ENCODE measurements at regions not wholly inside any gene's neighbourhood (a gene's known extent, or its start where the extent isn't known, plus 50 kb on each side); places are given as distances from the start of the nearest gene placed in this dataset.
A peak's percentile ranks its signal among the peaks of the same experiment; 100 is the strongest.

DNA sequence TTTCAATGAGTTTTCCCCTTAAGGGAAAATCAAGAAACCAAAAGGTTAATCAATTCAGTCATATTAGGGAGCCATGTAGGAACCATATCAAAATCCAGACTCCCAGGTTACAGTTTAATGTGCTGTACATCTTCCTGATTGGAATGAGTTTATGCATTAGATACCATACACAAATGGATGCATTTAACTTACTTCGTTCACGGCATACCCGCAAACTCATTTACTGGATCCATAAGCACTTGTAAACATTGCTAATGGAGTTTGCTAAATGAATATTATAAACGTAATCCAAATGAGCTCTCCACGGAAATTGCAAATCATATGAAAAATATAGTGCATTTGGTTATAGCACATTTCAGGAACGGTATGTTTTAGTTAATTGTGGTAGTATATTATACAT lies 228.9 kb upstream of the G2E3 start:
- Histone ChIP-seq H3F3A (ENCODE audit: low read depth) (no peaks in the 10 kb centered on the region), H3K79me2 (ENCODE audit: insufficient read depth, low read length) (no peaks in the 10 kb centered on the region), H4K20me1 (ENCODE audit: insufficient read depth, low read length, poor library complexity, severe bottlenecking) (no peaks in the 10 kb centered on the region), H3K4me2 (ENCODE audit: low read depth, low read length, poor library complexity, severe bottlenecking) (no peak overlapping the region), H3K4me1 (ENCODE audit: insufficient read depth, low read length, poor library complexity, severe bottlenecking) (no peaks in the 10 kb centered on the region), H2AFZ (ENCODE audit: low read length) (no peak overlapping the region), H3K9me2 (replicated peaks; ENCODE audit: low read depth, low read length) (no peaks in the 10 kb centered on the region), H3K9ac (ENCODE audit: low read depth, low read length, poor library complexity, severe bottlenecking) (no peak overlapping the region), H3K9me3 (ENCODE audit: insufficient read depth, low read depth, low read length) (0 out of 2 replicates have a peak, but pooled peaks cover 2% of the 10 kb centered on the region), H3K4me3 (ENCODE audit: low read length, poor library complexity, severe bottlenecking) (no peak overlapping the region), H3K27me3 (ENCODE audit: insufficient read depth, low read length, poor library complexity, severe bottlenecking) (no peaks in the 10 kb centered on the region), H3K36me3 (ENCODE audit: insufficient read depth, low read length) (no peaks in the 10 kb centered on the region)
- no peak for TF ChIP-seq EZH2phosphoT487 (IDR thresholded peaks at IDR 0.05; ENCODE audit: borderline replicate concordance)
- TF ChIP-seq, protein P1, sequence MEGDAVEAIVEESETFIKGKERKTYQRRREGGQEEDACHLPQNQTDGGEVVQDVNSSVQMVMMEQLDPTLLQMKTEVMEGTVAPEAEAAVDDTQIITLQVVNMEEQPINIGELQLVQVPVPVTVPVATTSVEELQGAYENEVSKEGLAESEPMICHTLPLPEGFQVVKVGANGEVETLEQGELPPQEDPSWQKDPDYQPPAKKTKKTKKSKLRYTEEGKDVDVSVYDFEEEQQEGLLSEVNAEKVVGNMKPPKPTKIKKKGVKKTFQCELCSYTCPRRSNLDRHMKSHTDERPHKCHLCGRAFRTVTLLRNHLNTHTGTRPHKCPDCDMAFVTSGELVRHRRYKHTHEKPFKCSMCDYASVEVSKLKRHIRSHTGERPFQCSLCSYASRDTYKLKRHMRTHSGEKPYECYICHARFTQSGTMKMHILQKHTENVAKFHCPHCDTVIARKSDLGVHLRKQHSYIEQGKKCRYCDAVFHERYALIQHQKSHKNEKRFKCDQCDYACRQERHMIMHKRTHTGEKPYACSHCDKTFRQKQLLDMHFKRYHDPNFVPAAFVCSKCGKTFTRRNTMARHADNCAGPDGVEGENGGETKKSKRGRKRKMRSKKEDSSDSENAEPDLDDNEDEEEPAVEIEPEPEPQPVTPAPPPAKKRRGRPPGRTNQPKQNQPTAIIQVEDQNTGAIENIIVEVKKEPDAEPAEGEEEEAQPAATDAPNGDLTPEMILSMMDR (conservative IDR thresholded peaks at IDR 0.05; ENCODE audit: low read length) = no peak

DNA sequence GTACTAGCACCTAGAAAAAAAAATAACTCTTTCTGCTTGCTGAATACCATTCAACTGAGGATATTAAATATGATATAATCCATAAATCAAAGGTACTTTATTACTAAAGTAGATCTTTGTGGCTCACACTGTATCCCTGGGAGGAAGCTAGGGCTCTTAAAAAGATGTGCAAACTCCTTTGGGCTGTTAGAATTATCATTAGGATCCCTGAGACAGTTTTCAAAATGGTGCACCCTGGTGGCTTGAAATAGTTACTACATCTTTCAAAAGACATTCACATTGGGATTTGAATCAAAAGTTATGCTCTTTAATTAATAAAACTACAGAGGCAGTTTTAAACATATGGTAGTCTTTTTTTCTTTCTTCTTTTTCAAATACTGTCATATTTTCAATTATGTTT lies 228.5 kb upstream of the G2E3 start:
- H3K9me2 ChIP-seq (replicated peaks; ENCODE audit: low read depth, low read length) = no peaks in the 10 kb centered on the region
- no peaks in the 10 kb centered on the region for H3K27me3 ChIP-seq (ENCODE audit: insufficient read depth, low read length, poor library complexity, severe bottlenecking)
- no peaks in the 10 kb centered on the region for H3K79me2 ChIP-seq (ENCODE audit: insufficient read depth, low read length)
- H3K9ac ChIP-seq (ENCODE audit: low read depth, low read length, poor library complexity, severe bottlenecking) = no peak overlapping the region
- no peak overlapping the region for H3K4me2 ChIP-seq (ENCODE audit: low read depth, low read length, poor library complexity, severe bottlenecking)
- no peaks in the 10 kb centered on the region for H4K20me1 ChIP-seq (ENCODE audit: insufficient read depth, low read length, poor library complexity, severe bottlenecking)
- H3K36me3 ChIP-seq (ENCODE audit: insufficient read depth, low read length) = no peaks in the 10 kb centered on the region
- no peak overlapping the region for H2AFZ ChIP-seq (ENCODE audit: low read length)
- no peak for TF ChIP-seq EZH2phosphoT487 (IDR thresholded peaks at IDR 0.05; ENCODE audit: borderline replicate concordance)
- TF ChIP-seq, protein P1 (conservative IDR thresholded peaks at IDR 0.05; ENCODE audit: low read length) = peak; percentile 64
- no peaks in the 10 kb centered on the region for H3K4me1 ChIP-seq (ENCODE audit: insufficient read depth, low read length, poor library complexity, severe bottlenecking)
- H3F3A ChIP-seq (ENCODE audit: low read depth) = no peaks in the 10 kb centered on the region
- H3K9me3 ChIP-seq (ENCODE audit: insufficient read depth, low read depth, low read length) = no peaks in the 10 kb centered on the region
- no peak overlapping the region for H3K4me3 ChIP-seq (ENCODE audit: low read length, poor library complexity, severe bottlenecking)

DNA sequence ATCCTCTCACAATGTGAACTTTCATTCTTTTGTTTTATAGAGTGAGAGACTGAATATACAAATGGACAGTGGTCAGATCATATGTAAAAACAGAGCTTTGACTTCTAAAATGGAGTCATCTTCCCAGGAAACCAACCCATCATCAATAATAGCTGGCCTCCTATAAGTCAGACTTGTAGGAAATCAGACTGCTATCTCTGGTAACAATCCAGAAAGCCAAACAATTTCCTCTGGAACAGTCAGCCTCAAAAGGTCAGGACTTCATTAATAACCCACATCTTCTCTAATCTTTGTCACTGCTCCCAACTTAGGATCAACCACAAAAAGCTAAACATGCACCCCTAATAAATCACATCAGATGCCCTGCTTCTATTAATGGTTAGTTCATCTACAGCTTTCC lies 227.9 kb upstream of the G2E3 start:
- Histone ChIP-seq H3K4me3 (ENCODE audit: low read length, poor library complexity, severe bottlenecking) (no peak overlapping the region), H3K4me1 (ENCODE audit: insufficient read depth, low read length, poor library complexity, severe bottlenecking) (no peaks in the 10 kb centered on the region), H4K20me1 (ENCODE audit: insufficient read depth, low read length, poor library complexity, severe bottlenecking) (no peaks in the 10 kb centered on the region), H3K79me2 (ENCODE audit: insufficient read depth, low read length) (no peaks in the 10 kb centered on the region), H3F3A (ENCODE audit: low read depth) (no peaks in the 10 kb centered on the region), H2AFZ (ENCODE audit: low read length) (no peak overlapping the region), H3K4me2 (ENCODE audit: low read depth, low read length, poor library complexity, severe bottlenecking) (no peak overlapping the region), H3K9ac (ENCODE audit: low read depth, low read length, poor library complexity, severe bottlenecking) (no peak overlapping the region), H3K9me2 (replicated peaks; ENCODE audit: low read depth, low read length) (no peaks in the 10 kb centered on the region), H3K36me3 (ENCODE audit: insufficient read depth, low read length) (no peaks in the 10 kb centered on the region), H3K27me3 (ENCODE audit: insufficient read depth, low read length, poor library complexity, severe bottlenecking) (no peaks in the 10 kb centered on the region), H3K9me3 (ENCODE audit: insufficient read depth, low read depth, low read length) (no peaks in the 10 kb centered on the region)
- TF ChIP-seq EZH2phosphoT487 (IDR thresholded peaks at IDR 0.05; ENCODE audit: borderline replicate concordance) = no peak
- TF ChIP-seq, protein P1 (conservative IDR thresholded peaks at IDR 0.05; ENCODE audit: low read length) = no peak

Data from Loucy (cell line).